Mesenteric fat pad (tissue), 1 donor: ENCODE measurements at regions not wholly inside any gene's neighbourhood (a gene's known extent, or its start where the extent isn't known, plus 50 kb on each side); places are given as distances from the start of the nearest gene placed in this dataset.

Experiments
- DNase-seq: peaks from one replicate; pipeline ENCODE4 v3.0.0-alpha.2; 2020; ENCODE audit warnings: low spot score
- donor health status: DM: yes; HTN: yes; CAD: no.

DNA sequence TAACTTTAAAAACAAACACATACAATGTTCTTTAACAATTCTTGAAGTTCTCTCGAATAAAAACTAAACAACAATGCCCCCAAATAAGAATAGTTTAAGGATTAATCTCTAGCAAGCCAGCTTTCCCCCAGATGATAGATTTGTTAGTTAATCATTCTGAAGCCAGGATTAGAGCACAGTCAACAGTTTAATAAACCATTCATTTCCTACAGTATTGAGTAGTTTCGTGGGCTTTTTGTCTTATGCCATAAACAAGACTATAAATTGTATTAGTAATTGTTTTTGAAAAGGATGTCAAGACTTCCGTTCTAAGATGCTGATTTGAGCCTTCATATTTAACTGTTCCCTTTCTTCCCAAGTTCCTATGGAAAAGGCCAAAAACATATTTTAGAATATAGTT lies 136.6 kb downstream of the PIK3R1 start:
- no peak for DNase-seq

DNA sequence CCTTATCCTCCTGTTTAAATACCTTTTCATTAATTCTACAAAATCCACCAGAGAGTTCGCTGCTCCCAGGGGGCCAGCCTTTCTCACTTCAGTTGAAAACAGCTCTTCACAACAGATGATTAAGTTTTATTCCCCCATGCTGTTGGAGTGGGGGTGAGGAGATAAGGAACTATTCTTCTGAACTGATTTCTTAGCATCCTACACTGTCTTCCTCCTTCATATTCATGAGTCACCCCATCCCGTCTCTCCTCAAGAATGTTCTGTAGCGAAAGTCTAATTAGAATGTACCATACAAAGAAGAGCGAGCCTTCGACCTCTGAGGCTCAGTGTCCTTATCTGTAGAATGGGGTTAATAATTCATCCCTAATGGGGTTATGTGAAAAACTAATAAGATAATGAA lies 138.0 kb downstream of the PIK3R1 start:
- no peak for DNase-seq

DNA sequence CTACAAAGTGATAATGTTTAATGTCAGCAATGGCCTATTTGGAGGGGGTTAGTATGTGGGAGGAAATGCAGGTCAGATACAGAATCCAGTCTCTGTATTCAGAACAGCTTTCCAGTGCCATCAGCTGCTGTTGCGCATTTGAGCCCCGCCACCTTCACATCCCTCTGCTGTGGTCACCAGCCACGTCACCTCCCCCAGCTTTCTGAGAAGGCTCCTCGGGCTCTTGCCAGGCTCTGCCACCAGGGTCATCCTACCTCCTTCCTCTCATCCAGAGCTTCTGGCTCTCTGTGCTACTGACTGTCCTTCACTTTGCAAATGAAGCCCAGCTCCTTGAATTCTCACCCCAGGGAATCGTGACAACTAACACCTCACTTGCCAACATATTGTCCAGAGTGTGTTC lies 138.8 kb downstream of the PIK3R1 start:
- no peak for DNase-seq

DNA sequence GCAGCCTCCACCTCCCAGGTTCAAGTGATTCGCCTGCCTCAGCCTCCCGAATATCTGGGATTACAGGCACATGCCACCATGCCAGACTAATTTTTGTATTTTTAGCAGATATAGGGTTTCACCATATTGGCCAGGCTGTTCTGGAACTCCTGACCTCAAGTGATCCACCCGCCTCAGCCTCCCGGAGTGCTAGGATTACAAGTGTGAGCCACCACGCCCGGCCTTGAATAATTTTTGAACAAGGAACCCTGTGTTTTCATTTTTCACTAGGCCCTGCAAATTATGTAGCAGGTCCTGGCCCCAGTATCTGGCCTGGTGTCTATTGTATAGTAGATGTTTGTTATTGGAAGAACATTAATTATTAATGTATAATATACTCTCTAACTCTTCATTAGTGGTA lies 140.7 kb downstream of the PIK3R1 start:
- DNase-seq = no peak

DNA sequence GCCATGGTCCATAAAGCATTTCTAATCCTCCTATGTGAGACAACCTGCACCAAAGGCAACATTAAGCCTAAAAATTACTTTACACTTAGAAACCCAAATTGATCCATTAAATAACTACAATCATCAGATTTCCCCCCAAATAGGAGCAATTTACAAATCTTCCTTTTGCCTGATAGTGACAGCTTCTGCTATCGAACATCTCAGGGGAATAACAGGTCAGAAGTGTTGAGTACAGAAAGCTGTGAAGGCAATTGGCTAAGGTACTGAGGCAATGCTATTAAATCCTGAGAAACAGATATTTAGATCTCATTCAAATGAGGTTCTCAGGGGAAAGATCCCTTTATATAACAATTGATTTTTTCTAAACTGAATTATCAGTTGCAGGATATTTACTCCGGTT lies 141.1 kb downstream of the PIK3R1 start:
- DNase-seq = no peak

DNA sequence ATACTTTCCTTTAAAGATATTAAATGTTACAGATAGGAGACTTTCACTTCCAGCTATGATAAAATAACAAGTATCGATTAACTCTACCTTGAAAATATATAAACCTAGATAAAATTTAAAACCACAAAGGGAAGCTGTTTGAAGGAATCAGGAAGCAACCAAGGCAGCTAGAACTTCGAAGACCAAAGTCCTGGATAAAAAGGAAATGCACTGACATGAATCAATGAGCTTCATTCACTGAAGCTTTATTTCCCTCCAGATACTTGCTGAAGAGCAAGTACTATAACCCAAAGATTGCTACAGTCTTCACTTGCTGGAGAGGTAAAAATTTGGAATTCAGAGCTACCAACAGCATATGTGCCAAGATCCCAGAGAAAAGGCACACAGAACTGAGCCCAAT lies 144.1 kb downstream of the PIK3R1 start:
- DNase-seq = no peak

DNA sequence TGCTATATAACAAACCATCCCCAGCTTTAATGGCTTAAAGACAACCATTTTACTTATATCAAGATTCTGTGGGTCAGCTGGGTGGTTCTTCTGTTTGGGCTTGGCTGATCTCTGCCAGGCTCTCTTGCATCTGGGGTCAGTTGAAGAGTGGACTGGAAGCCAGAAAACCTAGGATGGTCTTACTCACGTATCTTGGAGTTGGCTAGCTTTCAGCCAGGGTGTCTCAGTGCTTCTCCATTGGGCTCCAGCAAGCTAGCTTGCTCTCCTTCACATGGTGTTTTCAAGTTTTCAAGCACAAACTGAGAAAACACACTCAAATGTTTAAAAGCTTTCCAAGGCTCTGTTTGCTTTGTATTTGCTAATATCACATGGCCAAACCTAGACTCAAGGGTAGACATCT lies 146.8 kb downstream of the PIK3R1 start:
- no peak for DNase-seq

DNA sequence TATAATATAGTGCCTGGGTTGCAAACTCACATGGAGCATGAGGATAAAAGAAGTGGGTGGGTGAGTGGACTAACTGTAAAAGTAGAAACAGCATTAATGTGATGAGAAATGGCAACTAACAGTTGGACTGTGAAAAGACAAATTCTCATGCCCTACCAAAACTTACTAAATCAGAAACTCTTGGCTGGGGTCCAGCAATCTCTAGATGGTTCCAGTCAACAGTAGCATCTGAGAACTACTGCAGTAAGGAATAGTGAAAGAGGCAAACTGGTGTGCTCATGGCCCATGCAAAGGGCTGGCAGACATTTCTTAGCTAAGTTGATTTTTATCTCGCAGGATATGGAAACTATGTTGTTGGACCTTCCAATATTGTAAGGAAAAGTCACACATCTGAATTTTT lies 150.3 kb downstream of the PIK3R1 start:
- DNase-seq = no peak

DNA sequence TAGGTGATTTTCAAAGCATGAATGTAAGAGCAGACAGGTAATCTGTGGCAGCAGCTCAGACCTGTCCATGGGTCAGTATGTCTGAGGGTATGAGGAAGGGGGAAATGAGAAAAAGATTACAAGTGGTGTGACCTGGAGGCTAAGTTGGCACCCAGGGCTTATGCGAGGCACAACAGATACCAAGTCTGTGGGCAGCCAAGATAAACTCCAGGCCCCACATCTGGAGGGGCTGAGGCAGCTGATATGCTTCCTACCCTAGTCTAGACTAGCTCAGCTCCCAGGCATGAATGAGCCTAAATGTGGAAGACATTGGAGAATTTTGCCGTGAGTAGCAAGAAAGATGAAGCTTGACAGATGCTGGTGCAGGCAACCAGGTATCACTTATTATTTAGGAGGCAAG lies 151.7 kb downstream of the PIK3R1 start:
- DNase-seq = no peak

DNA sequence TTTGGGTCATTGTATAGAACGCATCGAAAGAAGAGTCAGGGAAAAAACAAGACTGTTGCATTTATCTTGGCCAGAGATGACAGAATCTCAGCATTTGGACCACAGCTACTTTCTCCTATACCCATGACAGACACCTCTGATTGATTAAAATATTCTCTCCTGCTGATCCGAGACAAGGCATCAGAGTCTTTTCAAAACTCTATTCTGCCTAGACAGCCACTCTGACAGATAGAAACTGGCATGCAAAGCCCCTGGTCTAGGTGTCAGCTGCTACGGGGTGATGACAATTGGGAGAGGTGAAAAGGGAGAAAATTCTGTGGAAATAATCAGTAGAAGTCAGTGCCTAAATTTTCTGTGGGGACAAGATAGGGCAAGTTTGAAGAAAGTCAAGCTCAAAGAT lies 152.2 kb downstream of the PIK3R1 start:
- no peak for DNase-seq

DNA sequence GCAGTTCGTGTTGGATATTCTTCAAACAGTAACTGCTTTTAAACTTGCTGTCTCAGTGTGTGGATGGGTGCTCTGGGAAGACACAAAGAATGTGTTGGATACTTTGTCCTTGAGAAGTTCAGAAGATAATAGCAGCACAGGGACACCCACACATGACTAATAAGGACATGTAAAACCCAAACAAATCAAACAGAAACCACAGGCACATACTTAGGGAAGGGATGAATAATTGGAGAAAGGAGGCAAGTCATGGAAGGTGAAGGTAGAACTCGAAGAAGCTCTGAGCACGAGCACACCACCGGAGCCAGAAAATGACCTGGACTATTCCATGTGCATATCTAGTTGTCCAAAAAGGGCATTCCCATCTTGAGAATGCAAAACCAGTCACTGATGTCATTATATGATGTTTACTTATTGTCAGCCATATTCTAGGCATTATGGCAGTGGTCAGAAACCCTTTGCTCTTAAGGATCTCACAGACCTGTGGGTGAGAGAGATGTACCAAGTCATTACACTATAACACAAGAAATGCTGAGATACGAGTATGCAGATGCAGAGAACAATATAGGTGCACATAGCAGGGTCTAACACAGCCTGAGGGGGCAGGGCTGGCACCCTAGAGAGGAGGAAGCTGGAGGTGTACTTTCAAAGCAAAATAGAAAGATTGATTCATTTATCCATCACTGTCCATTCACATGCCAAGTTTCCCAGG lies 152.9 kb downstream of the PIK3R1 start:
- DNase-seq = no peak

DNA sequence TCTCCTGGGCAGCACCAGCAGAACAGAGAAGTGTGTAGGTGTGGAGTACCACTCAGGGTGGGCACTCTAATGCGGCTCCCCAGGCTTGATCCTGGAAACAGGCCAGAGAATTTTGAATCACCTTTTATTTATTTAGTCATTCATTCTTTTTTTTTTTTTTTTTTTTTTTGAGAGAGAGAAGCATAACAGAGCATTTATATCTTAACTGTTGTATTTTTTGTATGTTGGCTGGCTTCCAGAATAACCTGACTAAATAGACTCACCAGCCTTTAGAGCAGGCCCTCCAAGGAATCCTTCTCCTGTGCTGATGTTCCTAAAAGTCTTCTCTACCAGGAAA lies 153.4 kb downstream of the PIK3R1 start:
- DNase-seq = no peak

DNA sequence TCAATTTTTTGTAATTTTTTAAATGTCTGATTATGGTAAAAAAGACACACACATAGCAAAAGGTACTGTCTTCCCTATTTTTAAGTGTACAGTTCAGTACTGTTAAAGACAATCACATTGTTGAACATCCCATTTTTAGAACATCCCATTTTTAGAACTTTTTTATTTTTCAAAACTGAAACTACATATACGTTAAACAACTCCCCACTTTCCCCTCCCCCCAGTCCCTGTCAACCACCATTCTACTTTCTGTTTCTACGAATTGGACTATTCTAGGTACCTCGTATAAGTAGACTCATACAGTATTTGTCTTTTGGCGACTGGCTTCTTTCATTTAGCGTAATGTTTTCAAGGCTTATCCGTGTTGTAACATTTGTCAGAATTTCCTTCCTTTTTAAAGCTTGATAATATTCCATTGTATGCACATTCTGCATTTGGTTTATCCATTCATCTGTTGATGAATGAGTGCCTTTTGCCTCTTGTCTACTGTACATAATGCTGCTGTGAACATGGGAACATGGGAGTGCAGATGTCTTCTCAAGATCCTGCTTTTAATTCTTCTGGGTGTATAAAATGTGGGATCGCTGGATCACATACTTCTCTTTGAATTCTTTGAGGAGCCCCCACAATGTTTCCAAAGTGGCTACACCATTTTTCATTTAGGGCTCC lies 154.0 kb downstream of the PIK3R1 start:
- no peak for DNase-seq

DNA sequence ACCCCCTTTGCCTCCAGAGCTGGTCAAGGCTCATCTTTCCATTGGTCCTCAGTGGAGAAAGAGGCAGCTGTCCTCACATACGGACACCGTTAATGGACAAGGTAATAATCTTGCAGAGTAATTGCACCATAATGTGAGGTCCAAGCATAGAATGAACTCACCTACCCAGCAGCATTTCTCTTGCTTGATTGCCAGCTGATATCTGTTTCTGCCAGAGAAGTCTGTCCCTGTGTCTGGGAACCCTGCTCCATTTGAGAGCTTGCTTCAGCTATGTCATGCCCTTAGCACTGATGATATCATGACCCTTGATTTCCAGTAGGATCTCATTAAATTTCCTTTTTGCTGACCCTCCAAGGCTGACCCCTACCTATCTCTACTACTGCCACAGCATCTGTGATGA lies 154.6 kb downstream of the PIK3R1 start:
- no peak for DNase-seq

DNA sequence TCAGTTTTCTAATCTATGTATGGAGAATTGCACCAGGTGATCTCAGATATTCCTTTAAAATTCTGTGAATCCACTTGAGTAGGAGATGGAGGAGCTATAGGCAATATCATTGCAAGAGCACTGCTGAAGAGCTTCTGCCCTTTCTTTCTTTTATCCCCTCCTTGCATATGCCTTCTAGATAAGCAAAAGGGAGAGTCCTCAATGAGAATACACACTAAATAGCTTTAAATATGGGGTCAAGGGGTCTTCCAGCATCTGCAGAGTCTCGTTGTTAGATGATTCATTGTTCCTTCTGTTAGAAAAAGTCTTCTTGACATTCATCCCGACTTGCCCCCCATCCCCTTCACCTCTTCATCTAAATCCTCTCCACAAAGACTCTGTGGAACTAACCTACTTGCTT lies 156.1 kb downstream of the PIK3R1 start:
- DNase-seq = no peak

DNA sequence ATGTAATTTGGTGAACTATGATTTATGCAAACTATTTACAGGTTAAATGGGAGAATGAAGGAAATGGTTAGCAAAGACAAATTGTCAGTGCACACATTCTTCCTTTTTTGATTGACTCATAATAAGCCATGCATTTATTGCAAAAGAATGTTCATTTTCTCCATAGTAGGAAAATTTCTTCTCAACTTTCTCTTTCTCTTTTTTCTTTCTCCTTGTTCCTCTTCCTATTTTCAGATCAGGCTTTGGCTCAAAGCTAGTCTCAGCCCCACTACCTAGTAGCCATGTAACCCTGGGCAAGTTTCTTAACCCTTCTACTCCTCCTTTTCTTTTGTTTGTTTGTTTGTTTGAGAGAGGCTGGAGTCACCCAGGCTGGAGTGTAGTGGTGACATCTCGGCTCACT lies 156.6 kb downstream of the PIK3R1 start:
- DNase-seq = no peak

DNA sequence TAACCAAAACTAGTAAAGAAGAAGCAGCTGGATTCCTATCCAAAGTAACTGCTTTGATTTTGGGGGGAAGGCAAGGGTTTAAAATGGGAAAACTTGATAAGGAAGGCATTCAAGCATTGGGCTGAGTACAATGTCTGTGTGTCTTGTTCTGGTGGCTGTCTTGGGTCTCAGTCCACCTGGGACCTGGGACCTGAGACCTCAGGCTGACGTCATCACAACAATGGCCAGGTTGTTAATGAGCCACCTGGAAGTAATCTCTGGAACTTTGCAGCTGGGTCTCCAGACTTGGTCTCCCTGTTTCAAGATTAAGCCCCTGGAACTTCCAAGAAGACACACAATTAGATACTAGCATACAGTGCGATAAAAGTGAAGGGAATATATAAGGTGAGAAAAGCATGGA lies 157.5 kb downstream of the PIK3R1 start:
- no peak for DNase-seq

DNA sequence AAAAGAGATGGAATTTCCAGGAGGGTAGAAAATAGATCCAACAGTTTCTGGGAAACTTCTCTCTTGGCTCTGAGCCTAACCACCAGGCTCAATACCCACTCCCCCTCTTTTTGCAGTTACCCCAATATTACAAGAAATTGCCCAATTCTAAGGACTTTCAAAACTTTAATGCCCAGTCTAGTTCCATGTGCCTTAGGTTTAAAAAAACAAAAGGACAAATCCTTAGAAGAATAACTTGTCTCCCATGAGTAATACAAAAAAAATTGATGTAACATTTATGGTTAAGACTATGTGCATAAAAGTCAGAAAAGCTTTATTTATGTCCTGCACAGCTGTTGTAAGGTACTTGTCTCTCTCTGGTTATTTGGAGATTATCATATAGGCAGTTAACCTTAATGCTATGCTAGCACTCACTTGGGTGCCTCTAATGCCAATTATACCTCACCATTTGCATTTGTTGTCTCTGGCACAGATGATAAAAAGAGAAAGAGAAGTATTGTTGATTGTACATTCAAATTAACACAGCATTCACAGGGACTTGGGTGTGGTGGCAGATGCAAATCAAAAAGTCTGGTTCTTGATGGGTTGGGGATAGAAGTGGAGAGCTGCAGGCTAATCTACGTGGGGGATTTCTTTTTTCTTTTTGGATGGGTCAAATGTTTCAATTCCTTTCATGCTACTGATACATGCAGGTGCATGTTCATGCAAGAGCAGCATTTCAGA lies 159.4 kb downstream of the PIK3R1 start:
- no peak for DNase-seq

DNA sequence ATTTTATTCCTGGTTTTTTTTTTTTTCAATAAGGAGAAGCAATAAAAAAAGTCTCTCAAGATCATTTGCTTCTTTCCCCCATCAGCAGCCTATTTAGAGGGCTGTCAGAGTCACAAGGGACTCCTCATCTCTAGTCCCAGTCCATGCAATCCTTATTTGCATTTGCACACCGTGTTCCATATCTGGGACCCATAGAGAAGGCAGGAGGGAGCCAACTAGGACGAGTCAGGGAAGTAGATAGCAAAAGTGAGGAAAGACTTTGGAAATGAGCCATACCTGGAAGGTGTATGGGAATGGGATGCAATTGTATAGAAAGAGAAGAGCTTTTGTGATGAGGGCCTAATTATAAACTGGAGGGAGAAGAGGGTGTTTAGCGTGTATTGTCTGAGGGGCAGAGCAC lies 160.0 kb downstream of the PIK3R1 start:
- no peak for DNase-seq

DNA sequence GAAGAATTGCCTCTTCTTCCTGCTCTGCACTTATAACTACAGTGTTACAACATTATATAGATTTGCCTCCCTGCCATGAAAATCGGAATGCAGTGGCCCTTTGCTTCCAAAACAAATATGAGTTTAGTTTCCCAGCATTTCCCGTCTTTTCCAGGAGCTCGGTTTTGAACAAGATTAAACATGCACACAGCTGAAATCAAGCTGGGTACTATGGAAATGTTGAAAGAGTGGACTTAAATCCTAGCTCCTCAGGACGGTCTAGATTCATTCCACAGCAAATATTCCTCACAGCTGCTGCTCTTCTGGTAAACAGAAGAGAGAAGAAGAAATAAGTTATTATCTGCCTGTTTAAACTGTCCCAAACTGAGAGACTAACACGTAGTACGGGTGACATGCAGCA lies 161.4 kb downstream of the PIK3R1 start:
- DNase-seq = no peak

DNA sequence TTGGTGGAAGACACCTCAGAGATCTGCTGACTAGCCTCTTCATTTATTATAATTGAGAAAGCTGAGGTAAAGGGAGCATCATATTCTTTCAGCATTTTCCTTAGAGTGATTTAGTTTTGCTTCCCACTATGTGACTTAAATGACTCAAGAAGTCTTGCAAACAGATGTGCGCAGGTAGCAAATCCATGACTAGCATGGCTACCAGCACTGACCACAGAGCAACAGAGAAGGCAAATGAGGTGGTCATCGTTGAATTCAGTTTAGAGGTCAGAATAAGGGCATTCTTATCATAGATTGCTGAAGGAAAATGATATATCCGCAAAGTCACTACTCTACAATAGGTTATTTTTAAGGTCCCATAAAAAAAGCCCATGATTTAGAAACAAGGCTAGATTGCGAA lies 162.2 kb downstream of the PIK3R1 start:
- no peak for DNase-seq

DNA sequence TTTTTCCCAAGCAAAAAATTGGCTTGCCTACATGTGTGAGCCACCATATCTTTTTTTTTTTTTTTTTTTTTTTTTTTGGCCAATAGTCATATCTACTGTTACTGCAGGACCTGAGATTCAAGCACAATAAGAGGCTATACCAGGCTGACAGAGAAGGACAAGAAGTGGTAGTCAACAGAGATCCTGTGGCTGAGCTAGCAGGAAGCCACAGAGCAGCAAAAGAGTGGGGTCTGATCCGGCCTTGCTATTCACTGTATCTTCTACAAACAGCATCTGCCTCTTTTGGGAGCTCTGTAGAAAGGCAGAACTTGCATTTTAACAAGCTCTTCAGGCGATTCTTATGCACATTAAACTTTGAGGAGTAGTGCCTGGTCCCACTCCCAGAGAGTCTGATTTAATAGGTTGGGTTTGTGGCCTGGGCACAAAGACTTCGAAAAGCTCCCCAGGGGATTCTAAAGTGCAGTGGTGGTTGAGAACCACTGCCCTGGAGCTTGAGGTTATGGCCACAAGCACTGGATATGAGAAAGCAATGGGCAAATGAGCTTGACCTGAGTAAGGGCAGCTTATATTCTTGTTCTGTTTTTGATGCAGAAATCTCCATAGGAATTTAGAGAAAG lies 162.8 kb downstream of the PIK3R1 start:
- no peak for DNase-seq
